ENCODE measurements at regions not wholly inside any gene's neighbourhood (a gene's known extent, or its start where the extent isn't known, plus 50 kb on each side); places are given as distances from the start of the nearest gene placed in this dataset.

DNA sequence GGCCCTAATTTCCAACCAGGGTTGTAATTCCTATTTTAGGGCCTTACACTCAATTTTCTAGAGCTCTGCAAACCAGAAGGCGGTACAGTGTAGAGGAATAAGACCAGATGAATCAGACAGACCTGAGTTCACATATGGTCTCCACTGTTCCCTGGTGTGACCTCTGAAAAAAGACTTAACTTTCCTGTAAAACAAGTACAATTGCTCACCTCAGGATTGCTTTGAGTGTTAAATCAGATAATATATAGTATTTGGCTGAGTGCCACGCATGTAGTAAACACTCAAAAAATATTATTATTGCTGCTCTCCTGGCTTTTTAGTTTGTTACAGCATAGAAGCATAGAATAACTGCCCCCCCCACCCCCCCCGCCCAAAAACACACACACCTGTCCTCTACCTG lies 51.0 kb upstream of the STT3B start:
- Histone ChIP-seq H3K9me3 (replicated peaks; ENCODE audit: control insufficient read depth, insufficient read depth, low read length) (no peaks in the 10 kb centered on the region), H4K20me1 (replicated peaks; ENCODE audit: control insufficient read depth, extremely low read depth, insufficient read depth, low read length) (no peaks in the 10 kb centered on the region), H3K4me2 (ENCODE audit: insufficient read depth, low read length) (no peak overlapping the region), H2AFZ (ENCODE audit: low read depth, low read length) (no peak overlapping the region), H3K4me3 (replicated peaks in 1 of 3; ENCODE audit: insufficient read depth in 1 of 3, low read depth in 1 of 3, low read length in 3 of 3) (no peak overlapping the region), H3K79me2 (ENCODE audit: control insufficient read depth, insufficient read depth, low read length) (no peaks in the 10 kb centered on the region), H3K4me1 (ENCODE audit: control insufficient read depth, extremely low read depth, insufficient read depth, low read length) (no peaks in the 10 kb centered on the region), H3K9me1 (replicated peaks; ENCODE audit: control insufficient read depth, extremely low read depth, insufficient read depth, low read length) (no peaks in the 10 kb centered on the region), H3K36me3 (ENCODE audit: control insufficient read depth in 2 of 2, extremely low read depth in 1 of 2, insufficient read depth in 2 of 2, low read length in 2 of 2) (no peaks in the 10 kb centered on the region), H3K9ac (replicated peaks; ENCODE audit: extremely low read depth, insufficient read depth, low read length) (no peak overlapping the region), H3K27me3 (ENCODE audit: control insufficient read depth in 2 of 2, insufficient read depth in 2 of 2, low read length in 2 of 2) (peaks cover 0 to 5% of the 10 kb centered on the region in 2 experiments), H3K27ac (ENCODE audit: insufficient read depth, low read depth, low read length) (no peak overlapping the region)
- dilution Hi-C loops (cut with MboI; ENCODE audit: extremely low pct_ligation_motif_present, low sequenced_read_pairs), result no loop called here
- CTCF ChIA-PET, result no interaction called here
- POLR2A ChIA-PET, result no interaction called here
- FAIRE-seq (no peak), DNase-seq (ENCODE audit: low read depth, low spot score) (no peak)
- TF ChIP-seq, protein P1, sequence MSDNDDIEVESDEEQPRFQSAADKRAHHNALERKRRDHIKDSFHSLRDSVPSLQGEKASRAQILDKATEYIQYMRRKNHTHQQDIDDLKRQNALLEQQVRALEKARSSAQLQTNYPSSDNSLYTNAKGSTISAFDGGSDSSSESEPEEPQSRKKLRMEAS (IDR thresholded peaks at IDR 0.05; ENCODE audit: insufficient read depth, insufficient read length), result no peak
- TF ChIP-seq MYC (IDR thresholded peaks at IDR 0.05; ENCODE audit: low read depth, low read length) (no peak), FOS (IDR thresholded peaks at IDR 0.05; ENCODE audit: borderline replicate concordance, insufficient read depth, low read length) (no peak), EZH2 (IDR thresholded peaks at IDR 0.05; ENCODE audit: borderline replicate concordance, low read depth, low read length, severe bottlenecking) (no peak), JUN (IDR thresholded peaks at IDR 0.05; ENCODE audit: borderline replicate concordance, insufficient read depth, insufficient read length, low read depth) (no peak), POLR2AphosphoS5 (IDR thresholded peaks at IDR 0.05; ENCODE audit: insufficient read depth, low read depth, low read length) (no peak)
- TF ChIP-seq, protein P2, sequence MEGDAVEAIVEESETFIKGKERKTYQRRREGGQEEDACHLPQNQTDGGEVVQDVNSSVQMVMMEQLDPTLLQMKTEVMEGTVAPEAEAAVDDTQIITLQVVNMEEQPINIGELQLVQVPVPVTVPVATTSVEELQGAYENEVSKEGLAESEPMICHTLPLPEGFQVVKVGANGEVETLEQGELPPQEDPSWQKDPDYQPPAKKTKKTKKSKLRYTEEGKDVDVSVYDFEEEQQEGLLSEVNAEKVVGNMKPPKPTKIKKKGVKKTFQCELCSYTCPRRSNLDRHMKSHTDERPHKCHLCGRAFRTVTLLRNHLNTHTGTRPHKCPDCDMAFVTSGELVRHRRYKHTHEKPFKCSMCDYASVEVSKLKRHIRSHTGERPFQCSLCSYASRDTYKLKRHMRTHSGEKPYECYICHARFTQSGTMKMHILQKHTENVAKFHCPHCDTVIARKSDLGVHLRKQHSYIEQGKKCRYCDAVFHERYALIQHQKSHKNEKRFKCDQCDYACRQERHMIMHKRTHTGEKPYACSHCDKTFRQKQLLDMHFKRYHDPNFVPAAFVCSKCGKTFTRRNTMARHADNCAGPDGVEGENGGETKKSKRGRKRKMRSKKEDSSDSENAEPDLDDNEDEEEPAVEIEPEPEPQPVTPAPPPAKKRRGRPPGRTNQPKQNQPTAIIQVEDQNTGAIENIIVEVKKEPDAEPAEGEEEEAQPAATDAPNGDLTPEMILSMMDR (IDR thresholded peaks at IDR 0.05; ENCODE audit: extremely low read depth in 1 of 2, insufficient read depth in 1 of 2, low read depth in 1 of 2, low read length in 2 of 2), result no peak
- intact Hi-C loops (cut with micrococcal nuclease), result no loop called here
- no TSS peak for BruUV-seq (replicated peaks)

Data from endothelial cell of umbilical vein (primary cell).